HCT116 (cell line): ENCODE measurements at regions not wholly inside any gene's neighbourhood (a gene's known extent, or its start where the extent isn't known, plus 50 kb on each side); places are given as distances from the start of the nearest gene placed in this dataset.

Experiments
- ATAC-seq: fragments of 200-7000 bp; cut with Tn5 transposase; 2 replicates; pipeline ENCODE4 v1.9.1; 2020; ENCODE audit warnings: mild to moderate bottlenecking, moderate library complexity
- BruUV-seq: library from RNA; stranded (reverse); fragments of 400-500 nt; replicated peaks from 2 replicates; lab custom pipeline; 2021; lab: Mats Ljungman, UMichigan
- CTCF ChIA-PET: fragments of 300-600 bp; sonication (Branson Sonifier 250); formaldehyde crosslinking; loops from one replicate; lab custom pipeline; 2021; ENCODE audit warnings: antibody characterized with exemption; lab: Charles Lee
- POLR2A ChIA-PET: fragments of 300-600, 350-600 bp; sonication (Branson Sonifier 250); formaldehyde crosslinking; loops from one replicate; lab custom pipeline; 2021; ENCODE audit warnings: antibody characterized with exemption; lab: Charles Lee
- RAD21 ChIA-PET, 2 experiments: fragments of 300-600 bp; sonication (Branson Sonifier 250); formaldehyde crosslinking; loops; one replicate each; lab custom pipeline; 2023; ENCODE audit warnings: low total read pairs in 2 of 2; ENCODE audit not compliant: uncharacterized antibody in 2 of 2, unreplicated experiment in 2 of 2, low non-redundant PET in 1 of 2; lab: Charles Lee
- DNase-seq: peaks from one replicate; pipeline ENCODE4 v3.0.0-alpha.2; 2010; ENCODE audit warnings: low read depth, low spot score
- H2AFZ ChIP-seq: fragments of 200-600 bp; shearing (Covaris generic), sonication (generic); 2 replicates; pipeline ENCODE4 v1.6.1; 2017; ENCODE audit warnings: low read depth, mixed run types, mixed read lengths, antibody characterized with exemption, low read length; ENCODE audit not compliant: poor library complexity, severe bottlenecking
- H3K27ac ChIP-seq: 2 replicates; pipeline ENCODE4 v1.5.1; 2012; ENCODE audit warnings: low read depth, low read length
- H3K27me3 ChIP-seq: fragments of 200-600 bp; sonication (generic); 2 replicates; pipeline ENCODE4 v1.6.1; 2016; ENCODE audit warnings: mixed run types, low read length, mixed read lengths; ENCODE audit not compliant: insufficient read depth
- H3K36me3 ChIP-seq, 2 experiments: fragments of 200-500 bp in 1 of 2; fragments of 200-600 bp in 1 of 2; sonication (Bioruptor generic) in 1 of 2; sonication (generic) in 1 of 2; 2 replicates each; pipeline versions ENCODE4 v1.5.1 to v1.6.1; 2014 to 2016; ENCODE audit warnings: low read length in 2 of 2, inconsistent platforms in 1 of 2, mixed read lengths in 1 of 2, mixed run types in 1 of 2; ENCODE audit not compliant: insufficient read depth in 2 of 2, control insufficient read depth in 1 of 2
- H3K4me1 ChIP-seq, 2 experiments: fragments of 200-600 bp in 1 of 2; sonication (generic) in 1 of 2; 2 replicates each; pipeline versions ENCODE4 v1.5.1 to v1.6.1; 2012 to 2017; ENCODE audit warnings: low read length in 2 of 2, inconsistent platforms in 1 of 2, mild to moderate bottlenecking in 1 of 2, mixed read lengths in 1 of 2, mixed run types in 1 of 2, moderate library complexity in 1 of 2; ENCODE audit not compliant: insufficient read depth in 2 of 2, control insufficient read depth in 1 of 2
- H3K4me2 ChIP-seq: fragments of 200-600 bp; sonication (generic); 2 replicates; pipeline ENCODE4 v1.6.1; 2017; ENCODE audit warnings: mixed run types, low read length, mixed read lengths
- H3K4me3 ChIP-seq, 2 experiments: fragments of 200-600 bp in 1 of 2; sonication (generic) in 1 of 2; replicated peaks in 1 of 2; 2 replicates each; pipeline ENCODE4 v1.5.1; 2011 to 2016; ENCODE audit warnings: low read length in 2 of 2, control low read depth in 1 of 2, low read depth in 1 of 2, mild to moderate bottlenecking in 1 of 2, mixed read lengths in 1 of 2, mixed run types in 1 of 2
- H3K79me2 ChIP-seq: fragments of 200-600 bp; sonication (generic); 2 replicates; pipeline ENCODE4 v1.6.1; 2017; ENCODE audit warnings: mild to moderate bottlenecking, mixed run types, low read length, moderate library complexity, mixed read lengths; ENCODE audit not compliant: insufficient read depth
- H3K9ac ChIP-seq: fragments of 200-600 bp; sonication (generic); 2 replicates; pipeline ENCODE4 v1.6.1; 2016; ENCODE audit warnings: low read length, mixed read lengths
- H3K9me2 ChIP-seq: fragments of 200-600 bp; sonication (generic), shearing (Covaris generic); 2 replicates; pipeline ENCODE4 v1.6.1; 2017; ENCODE audit warnings: mixed run types, mild to moderate bottlenecking, moderate library complexity; ENCODE audit not compliant: insufficient read depth
- H3K9me3 ChIP-seq, 2 experiments: fragments of 200-500 bp in 1 of 2; fragments of 200-600 bp in 1 of 2; sonication (Bioruptor generic) in 1 of 2; sonication (generic) in 1 of 2; 2 replicates each; pipeline ENCODE4 v1.6.1; 2014 to 2017; ENCODE audit warnings: low read length in 2 of 2, mixed read lengths in 2 of 2, inconsistent platforms in 1 of 2, low read depth in 1 of 2, mild to moderate bottlenecking in 1 of 2, mixed run types in 1 of 2, moderate library complexity in 1 of 2; ENCODE audit not compliant: control insufficient read depth in 1 of 2, insufficient read depth in 1 of 2
- H4K20me1 ChIP-seq: fragments of 200-600 bp; sonication (generic), shearing (Covaris generic); 2 replicates; pipeline ENCODE4 v1.6.1; 2017; ENCODE audit warnings: mixed run types, mild to moderate bottlenecking, moderate library complexity; ENCODE audit not compliant: insufficient read depth
- CEBPB ChIP-seq: IDR thresholded peaks from 2 replicates; pipeline ENCODE4 v1.6.1; 2012; ENCODE audit warnings: low read depth
- ELF1 ChIP-seq: IDR thresholded peaks from 2 replicates; pipeline ENCODE4 v1.6.1; 2012; ENCODE audit warnings: low read depth, borderline replicate concordance
- EZH2 ChIP-seq: fragments of 200-600 bp; sonication (generic); IDR thresholded peaks from 2 replicates; pipeline ENCODE4 v1.6.1; 2017; ENCODE audit warnings: antibody characterized with exemption, mixed run types
- EZH2phosphoT487 ChIP-seq: fragments of 200-600 bp; IDR thresholded peaks from 2 replicates; pipeline ENCODE4 v1.6.1; 2018; ENCODE audit warnings: antibody characterized with exemption, borderline replicate concordance
- POLR2A ChIP-seq: IDR thresholded peaks from 2 replicates; pipeline ENCODE4 v1.7.0; 2011; ENCODE audit warnings: borderline replicate concordance; ENCODE audit not compliant: insufficient read depth, insufficient read length; ENCODE audit errors: extremely low read depth
- POLR2AphosphoS5 ChIP-seq: IDR thresholded peaks from 2 replicates; pipeline ENCODE4 v1.6.1; 2011; ENCODE audit warnings: mild to moderate bottlenecking, low read depth, low read length, moderate library complexity
- RAD21 ChIP-seq: IDR thresholded peaks from 2 replicates; pipeline ENCODE4 v1.6.1; 2012; ENCODE audit warnings: low read depth, mild to moderate bottlenecking
- REST ChIP-seq: IDR thresholded peaks from 2 replicates; pipeline ENCODE4 v1.6.1; 2012; ENCODE audit warnings: low read depth
- SP1 ChIP-seq: IDR thresholded peaks from 2 replicates; pipeline ENCODE4 v1.6.1; 2012; ENCODE audit warnings: low read depth
- ZBTB33 ChIP-seq: IDR thresholded peaks from 2 replicates; pipeline ENCODE4 v1.6.1; 2011; ENCODE audit warnings: mild to moderate bottlenecking, low read length, moderate library complexity; ENCODE audit not compliant: insufficient replicate concordance; ENCODE audit errors: extremely low read depth
- ZNF274 ChIP-seq: fragments of 200-500 bp; sonication (Bioruptor generic); IDR thresholded peaks from 2 replicates; pipeline ENCODE4 v1.6.1; 2014; ENCODE audit warnings: mild to moderate bottlenecking, low read depth, low read length, inconsistent platforms
- intact Hi-C: fragments of 100-400 bp; cut with micrococcal nuclease; formaldehyde crosslinking; loops from 2 replicates; pipeline ENCODE4 v1.10.0; 2022
- TF ChIP-seq, protein P1 (sequence below): IDR thresholded peaks from 2 replicates; pipeline ENCODE4 v1.6.1; 2012
- TF ChIP-seq, protein P2 (sequence below): IDR thresholded peaks from 2 replicates; pipeline ENCODE4 v1.6.1; 2012

GRCh38 chr3:96467639-96468038 is 346.8 kb upstream of the EPHA6 start:
- Histone ChIP-seq H3K36me3 (no peaks in the 10 kb centered on the region), H4K20me1 (no peaks in the 10 kb centered on the region), H3K4me3 (no peak overlapping the region), H3K4me1 (no peaks in the 10 kb centered on the region), H3K9me3 (peaks cover 0 to 21% of the 10 kb centered on the region in 2 experiments; a peak in 2 of 4 replicates), H3K9me2 (no peaks in the 10 kb centered on the region), H3K27ac (no peak overlapping the region), H2AFZ (no peak overlapping the region), H3K27me3 (no peaks in the 10 kb centered on the region), H3K79me2 (no peaks in the 10 kb centered on the region), H3K9ac (no peak overlapping the region), H3K4me2 (no peak overlapping the region)
- DNase-seq (no peak), ATAC-seq (no peak)
- ChIA-PET CTCF (no interaction called here), RAD21 (no interaction called here), POLR2A (no interaction called here)
- intact Hi-C loops = no loop called here
- no TSS peak for BruUV-seq
- TF ChIP-seq SP1 (no peak), CEBPB (no peak), EZH2 (no peak), POLR2AphosphoS5 (no peak), ZBTB33 (no peak), EZH2phosphoT487 (no peak)
- TF ChIP-seq, protein P1, sequence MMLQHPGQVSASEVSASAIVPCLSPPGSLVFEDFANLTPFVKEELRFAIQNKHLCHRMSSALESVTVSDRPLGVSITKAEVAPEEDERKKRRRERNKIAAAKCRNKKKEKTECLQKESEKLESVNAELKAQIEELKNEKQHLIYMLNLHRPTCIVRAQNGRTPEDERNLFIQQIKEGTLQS = no peak

- Histone ChIP-seq H3K9ac (no peak overlapping the region), H2AFZ (no peak overlapping the region), H3K4me1 (no peaks in the 10 kb centered on the region), H3K79me2 (no peaks in the 10 kb centered on the region), H3K36me3 (no peaks in the 10 kb centered on the region), H3K4me2 (no peak overlapping the region), H3K4me3 (no peak overlapping the region), H4K20me1 (no peaks in the 10 kb centered on the region), H3K9me3 (peaks cover 8 to 11% of the 10 kb centered on the region in 2 experiments; a peak in 2 of 4 replicates), H3K27me3 (no peaks in the 10 kb centered on the region), H3K27ac (no peak overlapping the region), H3K9me2 (no peaks in the 10 kb centered on the region)
- no TSS peak for BruUV-seq
- POLR2A ChIA-PET = no interaction called here
- RAD21 ChIA-PET = no interaction called here
- no peak for DNase-seq
- ATAC-seq = no peak
- CTCF ChIA-PET = no interaction called here
- intact Hi-C loops = no loop called here
- TF ChIP-seq, protein P2, sequence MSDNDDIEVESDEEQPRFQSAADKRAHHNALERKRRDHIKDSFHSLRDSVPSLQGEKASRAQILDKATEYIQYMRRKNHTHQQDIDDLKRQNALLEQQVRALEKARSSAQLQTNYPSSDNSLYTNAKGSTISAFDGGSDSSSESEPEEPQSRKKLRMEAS = no peak
- TF ChIP-seq POLR2A = no peak
- no peak for TF ChIP-seq ELF1
- no peak for TF ChIP-seq RAD21
- TF ChIP-seq ZBTB33 = no peak
- TF ChIP-seq REST = no peak
- no peak for TF ChIP-seq EZH2phosphoT487
- no peak for TF ChIP-seq ZNF274
These were observed 335.9 kb upstream of the EPHA6 start for GRCh38 chr3:96478496-96478895.
